Stomach smooth muscle (tissue), 2 donors: ENCODE measurements at regions not wholly inside any gene's neighbourhood (a gene's known extent, or its start where the extent isn't known, plus 50 kb on each side); places are given as distances from the start of the nearest gene placed in this dataset.

Experiments
- H3K27ac ChIP-seq: one replicate; pipeline ENCODE4 v1.7.0; 2013; ENCODE audit warnings: mild to moderate bottlenecking, low read length, inconsistent platforms
- H3K27me3 ChIP-seq, 2 donors: one replicate each; pipeline ENCODE4 v1.7.0; 2013; ENCODE audit warnings: low read length in 2 of 2; ENCODE audit not compliant: insufficient read depth in 2 of 2, control insufficient read depth in 1 of 2
- H3K36me3 ChIP-seq, 2 donors: one replicate each; pipeline ENCODE4 v1.7.0; 2013; ENCODE audit warnings: low read length in 2 of 2; ENCODE audit not compliant: control insufficient read depth in 2 of 2, insufficient read depth in 2 of 2
- H3K4me1 ChIP-seq: one replicate; pipeline ENCODE4 v1.7.0; 2013; ENCODE audit warnings: low read length; ENCODE audit not compliant: control insufficient read depth, insufficient read depth
- H3K4me3 ChIP-seq, 2 donors: one replicate each; pipeline ENCODE4 v1.7.0; 2013; ENCODE audit warnings: low read length in 2 of 2
- H3K9ac ChIP-seq, 2 donors: one replicate each; pipeline ENCODE4 v1.7.0; 2013; ENCODE audit warnings: low read length in 2 of 2, mild to moderate bottlenecking in 1 of 2
- H3K9me3 ChIP-seq, 2 donors: one replicate each; pipeline ENCODE4 v1.7.0; 2013; ENCODE audit warnings: low read length in 2 of 2; ENCODE audit not compliant: control insufficient read depth in 2 of 2
- donor health status: healthy.
- donor health status: Pancreatic carcinoma.

GRCh38 chr20:22465622-22466446 is 118.5 kb downstream of the FOXA2 start:
- Histone ChIP-seq H3K4me1 (peaks cover 6% of the 10 kb centered on the region), H3K27me3 (peaks cover 0 to 2% of the 10 kb centered on the region in 2 donors), H3K9me3 (no peaks in the 10 kb centered on the region), H3K36me3 (no peaks in the 10 kb centered on the region), H3K4me3 (no peak overlapping the region), H3K9ac (no peak overlapping the region), H3K27ac (no peak overlapping the region)

- Histone ChIP-seq H3K27ac (no peak overlapping the region), H3K27me3 (peaks cover 0 to 2% of the 10 kb centered on the region in 2 donors), H3K9me3 (no peaks in the 10 kb centered on the region)
Observed at GRCh38 chr20:22464312-22465003, 119.9 kb downstream of the FOXA2 start.

GRCh38 chr20:22462975-22463914 is 121.1 kb downstream of the FOXA2 start:
- H3K9me3 ChIP-seq = no peaks in the 10 kb centered on the region
- H3K36me3 ChIP-seq = no peaks in the 10 kb centered on the region
- peaks cover 0 to 2% of the 10 kb centered on the region in 2 donors for H3K27me3 ChIP-seq
- no peak overlapping the region for H3K4me3 ChIP-seq
- H3K4me1 ChIP-seq = peaks cover 6% of the 10 kb centered on the region
- no peak overlapping the region for H3K27ac ChIP-seq
- no peak overlapping the region for H3K9ac ChIP-seq

More at GRCh38 chr20:22464312-22465003, 119.9 kb downstream of the FOXA2 start:
- no peak overlapping the region for H3K9ac ChIP-seq
- no peaks in the 10 kb centered on the region for H3K36me3 ChIP-seq
- H3K4me1 ChIP-seq = peaks cover 6% of the 10 kb centered on the region
- H3K4me3 ChIP-seq = no peak overlapping the region

GRCh38 chr20:22460803-22461202 is 123.6 kb downstream of the FOXA2 start:
- no peaks in the 10 kb centered on the region for H3K36me3 ChIP-seq
- peaks cover 11% of the 10 kb centered on the region for H3K4me1 ChIP-seq
- H3K9ac ChIP-seq = no peak overlapping the region
- H3K27me3 ChIP-seq = peaks cover 0 to 4% of the 10 kb centered on the region in 2 donors
- H3K27ac ChIP-seq = no peak overlapping the region
- no peak overlapping the region for H3K4me3 ChIP-seq
- no peaks in the 10 kb centered on the region for H3K9me3 ChIP-seq

- Histone ChIP-seq H3K9ac (no peak overlapping the region), H3K4me1 (peaks cover 11% of the 10 kb centered on the region), H3K9me3 (no peaks in the 10 kb centered on the region), H3K27me3 (peaks cover 0 to 2% of the 10 kb centered on the region in 2 donors), H3K27ac (no peak overlapping the region), H3K36me3 (no peaks in the 10 kb centered on the region), H3K4me3 (no peak overlapping the region)
Observed at GRCh38 chr20:22460231-22460630, 124.1 kb downstream of the FOXA2 start.

GRCh38 chr20:22459754-22460153 is 124.6 kb downstream of the FOXA2 start:
- Histone ChIP-seq H3K36me3 (no peaks in the 10 kb centered on the region), H3K27ac (no peak overlapping the region), H3K9ac (no peak overlapping the region), H3K4me1 (peaks cover 11% of the 10 kb centered on the region), H3K4me3 (no peak overlapping the region), H3K27me3 (peaks cover 0 to 2% of the 10 kb centered on the region in 2 donors), H3K9me3 (no peaks in the 10 kb centered on the region)

GRCh38 chr20:22456109-22456508 is 128.3 kb downstream of the FOXA2 start:
- Histone ChIP-seq H3K9me3 (no peaks in the 10 kb centered on the region), H3K27ac (no peak overlapping the region), H3K4me1 (peaks cover 5% of the 10 kb centered on the region), H3K27me3 (peaks cover 0 to 2% of the 10 kb centered on the region in 2 donors), H3K4me3 (no peak overlapping the region), H3K9ac (no peak overlapping the region), H3K36me3 (no peaks in the 10 kb centered on the region)

- Histone ChIP-seq H3K27ac (no peak overlapping the region), H3K9me3 (no peaks in the 10 kb centered on the region), H3K36me3 (no peaks in the 10 kb centered on the region), H3K27me3 (peaks cover 0 to 2% of the 10 kb centered on the region in 2 donors), H3K4me3 (no peak overlapping the region), H3K4me1 (peaks cover 5% of the 10 kb centered on the region), H3K9ac (no peak overlapping the region)
Observed at GRCh38 chr20:22455259-22455658, 129.1 kb downstream of the FOXA2 start.

- no peaks in the 10 kb centered on the region for H3K9me3 ChIP-seq
- no peaks in the 10 kb centered on the region for H3K36me3 ChIP-seq
- no peak overlapping the region for H3K9ac ChIP-seq
- no peak overlapping the region for H3K27ac ChIP-seq
- H3K27me3 ChIP-seq = peaks cover 0 to 2% of the 10 kb centered on the region in 2 donors
- peaks cover 10% of the 10 kb centered on the region for H3K4me1 ChIP-seq
- no peak overlapping the region for H3K4me3 ChIP-seq
Observed at GRCh38 chr20:22453244-22454080, 130.9 kb downstream of the FOXA2 start.
